ENCODE measurements at regions not wholly inside any gene's neighbourhood (a gene's known extent, or its start where the extent isn't known, plus 50 kb on each side); places are given as distances from the start of the nearest gene placed in this dataset.
A peak's percentile ranks its signal among the peaks of the same experiment; 100 is the strongest.

- peak; percentile 96 for DNase-seq (ENCODE audit: low read depth, low spot score)
- peak overlapping the region; percentile 67 for H3K4me3 ChIP-seq (ENCODE audit: low read depth, low read length)
- peak; percentile 28 for TF ChIP-seq CTCF (IDR thresholded peaks at IDR 0.05; ENCODE audit: low read depth, low read length)
- in situ Hi-C loops (cut with HindIII; ENCODE audit: low sequenced_read_pairs) = no loop called here
Measured at GRCh38 chr6:26224940-26225847, 138.0 kb downstream of the HFE start.

- in situ Hi-C loops (cut with HindIII; ENCODE audit: low sequenced_read_pairs) = no loop called here
- peak overlapping the region; percentile 67 for H3K4me3 ChIP-seq (ENCODE audit: low read depth, low read length)
- no peak for TF ChIP-seq CTCF (IDR thresholded peaks at IDR 0.05; ENCODE audit: low read depth, low read length)
- no peak for DNase-seq (ENCODE audit: low read depth, low spot score)
Measured at GRCh38 chr6:26225848-26226578, 138.8 kb downstream of the HFE start.

- no peak for TF ChIP-seq CTCF (IDR thresholded peaks at IDR 0.05; ENCODE audit: low read depth, low read length)
- no peak overlapping the region for H3K4me3 ChIP-seq (ENCODE audit: low read depth, low read length)
- no peak for DNase-seq (ENCODE audit: low read depth, low spot score)
- in situ Hi-C loops (cut with HindIII; ENCODE audit: low sequenced_read_pairs) = no loop called here
Measured at GRCh38 chr6:26226579-26226967, 138.4 kb upstream of the BTN3A2 start.

- no peak for TF ChIP-seq CTCF (IDR thresholded peaks at IDR 0.05; ENCODE audit: low read depth, low read length)
- no peak overlapping the region for H3K4me3 ChIP-seq (ENCODE audit: low read depth, low read length)
- in situ Hi-C loops (cut with HindIII; ENCODE audit: low sequenced_read_pairs) = no loop called here
- no peak for DNase-seq (ENCODE audit: low read depth, low spot score)
Measured at GRCh38 chr6:26230351-26230750, 134.6 kb upstream of the BTN3A2 start.

- H3K4me3 ChIP-seq (ENCODE audit: low read depth, low read length) = no peak overlapping the region
- in situ Hi-C loops (cut with HindIII; ENCODE audit: low sequenced_read_pairs) = no loop called here
- TF ChIP-seq CTCF (IDR thresholded peaks at IDR 0.05; ENCODE audit: low read depth, low read length) = no peak
- no peak for DNase-seq (ENCODE audit: low read depth, low spot score)
Measured at GRCh38 chr6:26231006-26231587, 133.9 kb upstream of the BTN3A2 start.

GRCh38 chr6:26232306-26232939 is 132.6 kb upstream of the BTN3A2 start:
- no peak for DNase-seq (ENCODE audit: low read depth, low spot score)
- no peak for TF ChIP-seq CTCF (IDR thresholded peaks at IDR 0.05; ENCODE audit: low read depth, low read length)
- in situ Hi-C loops (cut with HindIII; ENCODE audit: low sequenced_read_pairs) = no loop called here
- H3K4me3 ChIP-seq (ENCODE audit: low read depth, low read length) = peak overlapping the region; percentile 59

All from astrocyte of the spinal cord (primary cell).